Esophagus (tissue), 2 donors: ENCODE measurements at regions not wholly inside any gene's neighbourhood (a gene's known extent, or its start where the extent isn't known, plus 50 kb on each side); places are given as distances from the start of the nearest gene placed in this dataset.

Experiments used
- H3K27ac ChIP-seq, 2 donors: one replicate each; pipeline ENCODE4 v1.5.1; 2013; ENCODE audit warnings: low read depth in 2 of 2, mild to moderate bottlenecking in 2 of 2, inconsistent platforms in 1 of 2, low read length in 1 of 2, moderate library complexity in 1 of 2
- H3K27me3 ChIP-seq, 2 donors: one replicate each; pipeline ENCODE4 v1.6.1; 2013; ENCODE audit warnings: low read length in 2 of 2, control low read depth in 1 of 2, mild to moderate bottlenecking in 1 of 2; ENCODE audit not compliant: insufficient read depth in 2 of 2, control insufficient read depth in 1 of 2
- H3K36me3 ChIP-seq, 2 donors: one replicate each; pipeline ENCODE4 v1.6.1; 2013; ENCODE audit warnings: low read length in 1 of 2; ENCODE audit not compliant: control insufficient read depth in 2 of 2, insufficient read depth in 2 of 2
- H3K4me1 ChIP-seq, 2 donors: one replicate each; pipeline ENCODE4 v1.6.1; 2013; ENCODE audit warnings: low read length in 1 of 2; ENCODE audit not compliant: control insufficient read depth in 2 of 2, insufficient read depth in 2 of 2
- H3K4me3 ChIP-seq, 2 donors: one replicate each; pipeline ENCODE4 v1.5.1; 2013; ENCODE audit warnings: low read length in 2 of 2, mild to moderate bottlenecking in 2 of 2, low read depth in 1 of 2, moderate library complexity in 1 of 2
- H3K9me3 ChIP-seq, 2 donors: one replicate each; pipeline ENCODE4 v1.6.1; 2013; ENCODE audit warnings: mild to moderate bottlenecking in 2 of 2, low read depth in 1 of 2, low read length in 1 of 2, moderate library complexity in 1 of 2; ENCODE audit not compliant: control insufficient read depth in 2 of 2, insufficient read depth in 1 of 2
- WGBS, 2 donors: extraction: QIAGEN DNeasy Blood & Tissue Kit; methylation state at CpG; one replicate each; pipeline ENCODE4 v1.1.7; 2013; 5-methylcytosine and 5-hydroxymethylcytosine counted together
- donor health status: healthy with polysubstance abuse.
- donor health status: Bipolar disorder and iron deficiency.

GRCh38 chr2:15840148-15840547 is 100.2 kb upstream of the MYCN start:
- H3K9me3 ChIP-seq: peaks cover 0 to 2% of the 10 kb centered on the region in 2 donors
- H3K4me1 ChIP-seq: peaks cover 0 to 4% of the 10 kb centered on the region in 2 donors
- no peaks in the 10 kb centered on the region for H3K27me3 ChIP-seq
- peak overlapping the region; percentile 7 to 40 for H3K27ac ChIP-seq
- H3K36me3 ChIP-seq: no peaks in the 10 kb centered on the region
- H3K4me3 ChIP-seq: no peak overlapping the region
- WGBS, 2 donors: 70 to 71% methylated on average over 3 of the region's 3 CpGs

GRCh38 chr2:15840969-15841368 is 99.4 kb upstream of the MYCN start:
- H3K9me3 ChIP-seq: no peaks in the 10 kb centered on the region
- 88 to 91% methylated on average over 8 of the region's 8 CpGs for WGBS, 2 donors
- H3K4me3 ChIP-seq: no peak overlapping the region
- peaks cover 0 to 4% of the 10 kb centered on the region in 2 donors for H3K4me1 ChIP-seq
- H3K27me3 ChIP-seq: no peaks in the 10 kb centered on the region
- H3K36me3 ChIP-seq: no peaks in the 10 kb centered on the region
- H3K27ac ChIP-seq: no peak overlapping the region

DNA sequence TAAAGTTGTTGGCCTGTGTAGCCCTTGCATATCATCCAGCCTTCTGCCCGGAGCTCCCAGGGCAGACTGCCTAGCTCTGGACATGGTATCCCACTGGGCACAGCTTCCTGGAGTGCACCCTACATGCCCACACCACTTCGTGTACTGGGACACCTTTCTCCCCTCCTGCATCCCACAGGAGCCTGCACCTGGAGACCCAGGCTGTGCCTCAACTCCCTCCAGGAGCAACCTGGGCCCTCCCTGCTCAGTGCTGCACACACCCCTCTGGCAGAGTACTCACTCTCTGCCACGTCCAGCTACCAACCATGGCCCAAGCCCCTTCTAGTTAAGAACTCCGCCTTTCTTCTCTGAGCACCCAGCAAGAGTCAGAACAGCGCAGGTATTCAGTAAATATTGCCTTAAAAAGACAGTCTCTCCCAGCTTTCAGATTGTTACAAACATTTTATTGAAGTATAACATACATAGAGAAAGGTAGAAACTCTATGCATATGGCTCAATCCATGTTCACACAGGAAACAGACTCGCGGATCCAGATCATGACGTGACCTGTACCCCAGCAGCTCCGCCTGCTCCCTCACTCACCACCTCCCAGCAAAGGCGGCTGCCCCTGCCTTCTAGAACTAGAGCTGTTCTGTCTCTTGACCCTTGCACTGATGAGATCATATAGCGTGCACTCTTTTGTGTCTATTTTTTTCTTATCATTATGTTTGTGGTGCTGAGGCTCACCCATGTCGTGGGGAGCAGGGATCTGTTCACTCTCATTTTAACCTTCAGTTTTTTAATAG is 98.4 kb upstream of the MYCN start:
- no peak overlapping the region for H3K27ac ChIP-seq
- no peaks in the 10 kb centered on the region for H3K27me3 ChIP-seq
- 69 to 78% methylated on average over 12 of the region's 12 CpGs for WGBS, 2 donors
- peaks cover 0 to 4% of the 10 kb centered on the region in 2 donors for H3K4me1 ChIP-seq
- no peak overlapping the region for H3K4me3 ChIP-seq
- H3K36me3 ChIP-seq: no peaks in the 10 kb centered on the region
- no peaks in the 10 kb centered on the region for H3K9me3 ChIP-seq

DNA sequence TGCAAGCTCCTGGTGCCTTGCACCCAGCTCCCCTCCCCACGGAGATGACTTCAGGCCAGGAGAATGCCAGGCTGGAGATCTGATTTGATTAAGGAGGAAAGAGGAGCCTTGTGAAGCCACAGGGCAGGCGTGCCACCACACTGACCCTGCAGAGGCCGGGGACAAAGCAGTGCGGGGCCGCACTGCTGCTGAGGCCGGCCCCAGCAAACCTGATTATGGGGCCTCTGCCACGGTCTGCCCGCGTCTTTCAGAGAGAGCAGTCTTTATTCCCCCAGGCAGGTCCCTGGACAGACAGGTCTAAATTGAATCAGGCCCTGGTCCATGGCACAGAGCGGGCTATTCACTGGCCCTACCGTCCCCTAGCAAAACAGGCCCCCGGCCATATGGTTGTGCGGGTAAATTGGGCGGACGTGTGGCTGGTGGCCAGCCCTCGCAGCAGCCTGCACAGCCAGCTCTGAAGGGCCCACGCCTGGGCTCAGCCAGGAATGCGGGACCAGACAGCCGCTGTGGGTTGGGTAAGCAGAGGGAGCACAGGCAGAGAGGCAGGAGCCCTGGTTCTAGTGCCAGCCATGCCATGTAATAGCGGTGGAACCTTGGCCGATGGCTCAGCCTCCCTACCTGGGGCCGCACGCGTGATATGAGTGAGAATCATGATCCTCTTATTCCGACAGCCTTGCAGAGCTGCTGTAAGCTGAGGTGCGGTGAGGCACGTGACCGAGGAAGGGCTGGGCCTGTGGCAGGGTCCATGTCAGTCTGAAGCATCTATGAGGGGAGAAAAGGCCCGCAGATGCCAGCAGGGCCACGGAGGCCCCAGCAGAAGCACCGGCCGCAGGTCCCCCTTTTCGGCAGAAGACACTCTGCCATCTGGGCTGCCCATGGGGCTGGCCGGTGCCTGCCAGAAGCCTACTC is 97.3 kb upstream of the MYCN start:
- no peaks in the 10 kb centered on the region for H3K36me3 ChIP-seq
- no peak overlapping the region for H3K27ac ChIP-seq
- no peaks in the 10 kb centered on the region for H3K9me3 ChIP-seq
- no peak overlapping the region for H3K4me3 ChIP-seq
- H3K4me1 ChIP-seq: peaks cover 0 to 4% of the 10 kb centered on the region in 2 donors
- no peaks in the 10 kb centered on the region for H3K27me3 ChIP-seq
- WGBS, 2 donors: 89 to 90% methylated on average over 34 of the region's 34 CpGs

- H3K4me3 ChIP-seq: no peak overlapping the region
- WGBS, 2 donors: 52 to 54% methylated on average over 11 of the region's 11 CpGs
- peaks cover 0 to 4% of the 10 kb centered on the region in 2 donors for H3K4me1 ChIP-seq
- H3K9me3 ChIP-seq: no peaks in the 10 kb centered on the region
- H3K27ac ChIP-seq: no peak overlapping the region
- no peaks in the 10 kb centered on the region for H3K27me3 ChIP-seq
- H3K36me3 ChIP-seq: no peaks in the 10 kb centered on the region
Observed at GRCh38 chr2:15844211-15844801, 96.0 kb upstream of the MYCN start.

- 90% methylated on average over 3 of the region's 3 CpGs for WGBS, 2 donors
- Histone ChIP-seq H3K36me3 (no peaks in the 10 kb centered on the region), H3K4me1 (peaks cover 0 to 4% of the 10 kb centered on the region in 2 donors), H3K9me3 (no peaks in the 10 kb centered on the region), H3K27me3 (no peaks in the 10 kb centered on the region), H3K27ac (no peak overlapping the region), H3K4me3 (no peak overlapping the region)
Observed at GRCh38 chr2:15845294-15845693, 95.1 kb upstream of the MYCN start.

DNA sequence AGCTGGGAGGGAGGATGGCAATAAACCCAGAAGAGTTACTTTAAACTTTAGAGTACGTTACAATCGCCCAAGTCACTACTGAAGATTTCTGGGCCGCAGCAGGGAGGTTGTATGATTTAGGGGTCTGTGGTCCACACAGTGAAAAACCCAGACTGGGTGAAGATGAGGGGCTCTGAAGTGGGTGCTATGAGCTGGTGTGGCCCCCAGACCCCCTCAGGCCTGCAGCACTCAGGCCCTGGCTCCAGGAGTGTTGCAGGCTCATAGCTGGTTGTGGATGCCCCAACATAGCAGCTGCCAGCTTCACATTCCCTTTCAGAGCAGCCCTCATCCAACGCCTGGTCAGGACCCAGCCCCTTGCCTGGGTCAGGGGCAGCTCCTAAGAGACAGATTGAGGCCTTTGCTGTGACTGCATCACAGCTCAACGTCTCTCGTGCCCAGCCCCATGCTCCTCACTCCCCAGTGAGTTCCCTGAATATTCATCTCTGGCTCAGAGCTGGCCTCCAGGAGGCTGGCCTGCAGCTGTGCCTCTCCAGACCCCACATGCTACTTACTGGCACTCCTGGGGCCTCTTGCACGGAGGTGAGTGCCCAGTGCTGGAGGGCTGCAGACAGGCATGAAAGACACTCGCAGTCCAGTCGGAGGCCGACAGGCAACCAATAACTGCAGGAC is 94.5 kb upstream of the MYCN start:
- Histone ChIP-seq H3K4me3 (no peak overlapping the region), H3K27me3 (no peaks in the 10 kb centered on the region), H3K27ac (no peak overlapping the region), H3K4me1 (peaks cover 0 to 2% of the 10 kb centered on the region in 2 donors), H3K9me3 (no peaks in the 10 kb centered on the region), H3K36me3 (no peaks in the 10 kb centered on the region)
- 87 to 92% methylated on average over 10 of the region's 10 CpGs for WGBS, 2 donors

DNA sequence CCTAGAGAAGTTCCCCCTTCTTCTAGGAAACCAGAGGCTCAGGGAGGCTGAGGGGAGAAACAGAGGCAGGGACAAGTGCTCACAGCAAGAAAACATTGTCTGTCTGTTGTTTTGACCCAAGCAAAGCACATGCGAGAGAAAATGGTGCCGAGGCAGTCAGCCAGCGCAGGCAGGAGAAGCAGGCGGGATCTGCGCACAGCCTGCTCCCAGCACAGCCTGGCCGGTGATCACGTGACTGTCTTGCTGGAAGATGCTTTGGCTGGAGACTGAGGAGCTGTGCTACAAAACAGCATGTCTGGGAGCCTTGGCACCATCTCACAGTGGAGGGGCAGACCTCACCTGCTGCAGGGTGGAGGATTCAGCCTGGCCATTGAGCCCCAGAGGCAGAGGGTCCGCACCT is 93.7 kb upstream of the MYCN start:
- H3K27me3 ChIP-seq: no peaks in the 10 kb centered on the region
- H3K4me3 ChIP-seq: no peak overlapping the region
- H3K36me3 ChIP-seq: no peaks in the 10 kb centered on the region
- 95 to 96% methylated on average over 8 of the region's 8 CpGs for WGBS, 2 donors
- H3K27ac ChIP-seq: no peak overlapping the region
- peaks cover 0 to 2% of the 10 kb centered on the region in 2 donors for H3K4me1 ChIP-seq
- H3K9me3 ChIP-seq: no peaks in the 10 kb centered on the region

GRCh38 chr2:15850534-15850933 is 89.8 kb upstream of the MYCN start:
- Histone ChIP-seq H3K9me3 (no peaks in the 10 kb centered on the region), H3K36me3 (no peaks in the 10 kb centered on the region), H3K27ac (no peak overlapping the region), H3K27me3 (no peaks in the 10 kb centered on the region), H3K4me3 (no peak overlapping the region), H3K4me1 (no peaks in the 10 kb centered on the region)
- 95 to 97% methylated on average over 1 of the region's 1 CpG for WGBS, 2 donors
